ENCODE measurements at regions not wholly inside any gene's neighbourhood (a gene's known extent, or its start where the extent isn't known, plus 50 kb on each side); places are given as distances from the start of the nearest gene placed in this dataset.

GRCh38 chr5:171688696-171689495, 96.7 kb upstream of the SMIM23 start:
- no peak for TF ChIP-seq CTCF (conservative IDR thresholded peaks at IDR 0.05; ENCODE audit: low read length)
- TF ChIP-seq EZH2phosphoT487 (IDR thresholded peaks at IDR 0.05; ENCODE audit: borderline replicate concordance, low read depth, low read length) = no peak

All from OCI-LY7 (cell line).